ENCODE measurements at regions not wholly inside any gene's neighbourhood (a gene's known extent, or its start where the extent isn't known, plus 50 kb on each side); places are given as distances from the start of the nearest gene placed in this dataset.

GRCh38 chr1:221408117-221408803 is 333.6 kb downstream of the DUSP10 start:
- POLR2A ChIA-PET: no interaction called here
- TF ChIP-seq ZBTB33 (IDR thresholded peaks at IDR 0.05; ENCODE audit: borderline replicate concordance, low read depth): no peak
- TF ChIP-seq, protein P1, sequence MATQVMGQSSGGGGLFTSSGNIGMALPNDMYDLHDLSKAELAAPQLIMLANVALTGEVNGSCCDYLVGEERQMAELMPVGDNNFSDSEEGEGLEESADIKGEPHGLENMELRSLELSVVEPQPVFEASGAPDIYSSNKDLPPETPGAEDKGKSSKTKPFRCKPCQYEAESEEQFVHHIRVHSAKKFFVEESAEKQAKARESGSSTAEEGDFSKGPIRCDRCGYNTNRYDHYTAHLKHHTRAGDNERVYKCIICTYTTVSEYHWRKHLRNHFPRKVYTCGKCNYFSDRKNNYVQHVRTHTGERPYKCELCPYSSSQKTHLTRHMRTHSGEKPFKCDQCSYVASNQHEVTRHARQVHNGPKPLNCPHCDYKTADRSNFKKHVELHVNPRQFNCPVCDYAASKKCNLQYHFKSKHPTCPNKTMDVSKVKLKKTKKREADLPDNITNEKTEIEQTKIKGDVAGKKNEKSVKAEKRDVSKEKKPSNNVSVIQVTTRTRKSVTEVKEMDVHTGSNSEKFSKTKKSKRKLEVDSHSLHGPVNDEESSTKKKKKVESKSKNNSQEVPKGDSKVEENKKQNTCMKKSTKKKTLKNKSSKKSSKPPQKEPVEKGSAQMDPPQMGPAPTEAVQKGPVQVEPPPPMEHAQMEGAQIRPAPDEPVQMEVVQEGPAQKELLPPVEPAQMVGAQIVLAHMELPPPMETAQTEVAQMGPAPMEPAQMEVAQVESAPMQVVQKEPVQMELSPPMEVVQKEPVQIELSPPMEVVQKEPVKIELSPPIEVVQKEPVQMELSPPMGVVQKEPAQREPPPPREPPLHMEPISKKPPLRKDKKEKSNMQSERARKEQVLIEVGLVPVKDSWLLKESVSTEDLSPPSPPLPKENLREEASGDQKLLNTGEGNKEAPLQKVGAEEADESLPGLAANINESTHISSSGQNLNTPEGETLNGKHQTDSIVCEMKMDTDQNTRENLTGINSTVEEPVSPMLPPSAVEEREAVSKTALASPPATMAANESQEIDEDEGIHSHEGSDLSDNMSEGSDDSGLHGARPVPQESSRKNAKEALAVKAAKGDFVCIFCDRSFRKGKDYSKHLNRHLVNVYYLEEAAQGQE (IDR thresholded peaks at IDR 0.05; ENCODE audit: low read depth, low read length): no peak
- TF ChIP-seq, protein P2, sequence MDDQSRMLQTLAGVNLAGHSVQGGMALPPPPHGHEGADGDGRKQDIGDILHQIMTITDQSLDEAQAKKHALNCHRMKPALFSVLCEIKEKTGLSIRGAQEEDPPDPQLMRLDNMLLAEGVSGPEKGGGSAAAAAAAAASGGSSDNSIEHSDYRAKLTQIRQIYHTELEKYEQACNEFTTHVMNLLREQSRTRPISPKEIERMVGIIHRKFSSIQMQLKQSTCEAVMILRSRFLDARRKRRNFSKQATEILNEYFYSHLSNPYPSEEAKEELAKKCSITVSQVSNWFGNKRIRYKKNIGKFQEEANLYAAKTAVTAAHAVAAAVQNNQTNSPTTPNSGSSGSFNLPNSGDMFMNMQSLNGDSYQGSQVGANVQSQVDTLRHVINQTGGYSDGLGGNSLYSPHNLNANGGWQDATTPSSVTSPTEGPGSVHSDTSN (IDR thresholded peaks at IDR 0.05): no peak
- TF ChIP-seq, protein P3, sequence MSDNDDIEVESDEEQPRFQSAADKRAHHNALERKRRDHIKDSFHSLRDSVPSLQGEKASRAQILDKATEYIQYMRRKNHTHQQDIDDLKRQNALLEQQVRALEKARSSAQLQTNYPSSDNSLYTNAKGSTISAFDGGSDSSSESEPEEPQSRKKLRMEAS (IDR thresholded peaks at IDR 0.05; ENCODE audit: low read depth): no peak
- no peak for TF ChIP-seq FOSL2 (IDR thresholded peaks at IDR 0.05; ENCODE audit: borderline replicate concordance, low read depth)
- no peak for TF ChIP-seq EP300 (IDR thresholded peaks at IDR 0.05; ENCODE audit: borderline replicate concordance in 1 of 2, low read depth in 1 of 2, low read length in 1 of 2)
- no peak for TF ChIP-seq NFIC (IDR thresholded peaks at IDR 0.05; ENCODE audit: borderline replicate concordance)
- no peak for TF ChIP-seq YY1 (IDR thresholded peaks at IDR 0.05; ENCODE audit: low read depth)
- no peak for TF ChIP-seq TAF1 (IDR thresholded peaks at IDR 0.05; ENCODE audit: borderline replicate concordance, low read depth, low read length)
- TF ChIP-seq, protein P4, sequence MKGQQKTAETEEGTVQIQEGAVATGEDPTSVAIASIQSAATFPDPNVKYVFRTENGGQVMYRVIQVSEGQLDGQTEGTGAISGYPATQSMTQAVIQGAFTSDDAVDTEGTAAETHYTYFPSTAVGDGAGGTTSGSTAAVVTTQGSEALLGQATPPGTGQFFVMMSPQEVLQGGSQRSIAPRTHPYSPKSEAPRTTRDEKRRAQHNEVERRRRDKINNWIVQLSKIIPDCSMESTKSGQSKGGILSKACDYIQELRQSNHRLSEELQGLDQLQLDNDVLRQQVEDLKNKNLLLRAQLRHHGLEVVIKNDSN (IDR thresholded peaks at IDR 0.05; ENCODE audit: borderline replicate concordance, low read depth): no peak
- no peak for TF ChIP-seq JUND (IDR thresholded peaks at IDR 0.05)
- CTCF ChIA-PET: no interaction called here

More at GRCh38 chr1:221408117-221408803, 333.6 kb downstream of the DUSP10 start:
- Histone ChIP-seq H4K20me1 (ENCODE audit: insufficient read depth) (no peaks in the 10 kb centered on the region), H3K36me3 (replicated peaks in 1 of 2; ENCODE audit: control insufficient read depth in 1 of 2, insufficient read depth in 2 of 2, low read length in 1 of 2) (no peaks in the 10 kb centered on the region), H3K27ac (ENCODE audit: low read depth in 2 of 2, low read length in 1 of 2) (no peak overlapping the region), H3K9me3 (no peaks in the 10 kb centered on the region), H3K9me2 (no peaks in the 10 kb centered on the region), H3K4me1 (ENCODE audit: control insufficient read depth in 1 of 2, insufficient read depth in 2 of 2, low read depth in 1 of 2, low read length in 1 of 2) (no peaks in the 10 kb centered on the region), H3F3A (replicated peaks; ENCODE audit: insufficient read depth) (no peaks in the 10 kb centered on the region), H3K27me3 (ENCODE audit: insufficient read depth) (no peaks in the 10 kb centered on the region), H3K4me3 (ENCODE audit: low read depth in 2 of 2, low read length in 1 of 2) (no peak overlapping the region), H2AFZ (ENCODE audit: low read depth) (no peak overlapping the region), H3K9ac (no peak overlapping the region), H3K4me2 (no peak overlapping the region), H3K79me2 (ENCODE audit: insufficient read depth) (no peaks in the 10 kb centered on the region)
- DNase-seq: no peak
- WGBS (ENCODE audit: low lambda C conversion rate): 63% methylated on average over 7 of the region's 7 CpGs
